Body of pancreas (tissue), 4 donors: ENCODE measurements at regions not wholly inside any gene's neighbourhood (a gene's known extent, or its start where the extent isn't known, plus 50 kb on each side); places are given as distances from the start of the nearest gene placed in this dataset.

ENCODE experiments used
- ATAC-seq: fragments of 150-250 bp; one replicate; pipeline ENCODE4 v1.9.1; 2016
- DNase-seq, 4 donors: peaks; one replicate each; pipeline ENCODE4 v3.0.0-alpha.2; 2019
- H3K27ac ChIP-seq, 4 donors: fragments of 200-600 bp; sonication (generic); 1 replicate in 3 of 4; 2 replicates in 1 of 4; pipeline versions ENCODE4 v1.5.1 to v1.6.1; 2016 to 2019; ENCODE audit warnings: mild to moderate bottlenecking in 1 of 4, mixed read lengths in 1 of 4, moderate library complexity in 1 of 4
- H3K27me3 ChIP-seq, 2 donors: fragments of 200-600 bp; sonication (generic); one replicate each; pipeline ENCODE4 v1.6.0; 2016; ENCODE audit warnings: mild to moderate bottlenecking in 1 of 2
- H3K36me3 ChIP-seq, 2 donors: fragments of 200-600 bp; sonication (generic); replicated peaks in 1 of 2; 2 replicates each; pipeline ENCODE4 v1.5.1; 2016; ENCODE audit warnings: low read depth in 2 of 2; ENCODE audit not compliant: insufficient read depth in 1 of 2
- H3K4me1 ChIP-seq: fragments of 200-600 bp; sonication (generic); one replicate; pipeline ENCODE4 v1.6.0; 2016
- H3K4me3 ChIP-seq, 2 donors: fragments of 200-600 bp; sonication (generic); 1 replicate in 1 of 2; 2 replicates in 1 of 2; pipeline ENCODE4 v1.5.1; 2016 to 2019
- H3K9me3 ChIP-seq, 3 donors: fragments of 200-600 bp; sonication (generic); 1 replicate in 2 of 3; 2 replicates in 1 of 3; pipeline ENCODE4 v1.5.1; 2016
- POLR2A ChIP-seq, 3 donors: fragments of 450-650 bp; IDR thresholded peaks; one replicate each; pipeline ENCODE4 v1.6.1; 2016; ENCODE audit warnings: antibody characterized with exemption in 3 of 3, mild to moderate bottlenecking in 2 of 3
- WGBS, 2 donors: methylation state at CpG; one replicate each; pipeline ENCODE4 v1.1.5; 2017; 5-methylcytosine and 5-hydroxymethylcytosine counted together
- intact Hi-C: fragments of 100-400 bp; cut with DNase I; formaldehyde crosslinking; loops from one replicate; pipeline ENCODE4 v1.15.1; 2023
- TF ChIP-seq, protein P1 (sequence below), 7 experiments: fragments of 450-650 bp in 4 of 7; fragments of 200-600 bp in 3 of 7; sonication (generic) in 3 of 7; IDR thresholded peaks; one replicate each; pipeline ENCODE4 v1.5.1; 2016 to 2019; ENCODE audit warnings: antibody characterized with exemption in 7 of 7

DNA sequence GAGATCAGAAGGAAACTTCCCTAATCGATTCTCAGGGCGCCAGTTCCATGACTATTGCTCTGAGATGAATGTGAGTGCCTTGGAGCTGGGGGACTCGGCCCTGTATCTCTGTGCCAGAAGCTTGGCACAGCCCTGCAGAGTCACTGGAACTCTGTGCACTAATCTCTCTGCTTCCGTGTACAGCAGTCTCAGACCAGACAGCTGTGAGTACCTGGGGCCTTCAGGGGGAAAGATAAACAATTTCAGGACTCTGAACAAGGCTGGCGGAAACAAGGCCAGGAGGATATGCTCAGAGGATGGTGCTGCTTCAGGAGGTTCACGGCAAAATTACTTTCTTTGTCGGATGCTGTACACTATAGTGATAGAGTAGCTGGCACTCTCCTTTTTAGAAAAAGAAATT is 131.7 kb upstream of the PRSS58 start:
- no peak overlapping the region for H3K27ac ChIP-seq
- H3K4me3 ChIP-seq = no peak overlapping the region
- DNase-seq (peak in 3 of 4 donors; percentile 29 to 48 (median 32)), ATAC-seq (no peak)
- no peaks in the 10 kb centered on the region for H3K4me1 ChIP-seq
- WGBS, 2 donors = 54 to 73% methylated on average over 5 to 7 of the region's 7 CpGs
- intact Hi-C loops = no loop called here
- no peak for TF ChIP-seq POLR2A (IDR thresholded peaks at IDR 0.05)
- TF ChIP-seq, protein P1, sequence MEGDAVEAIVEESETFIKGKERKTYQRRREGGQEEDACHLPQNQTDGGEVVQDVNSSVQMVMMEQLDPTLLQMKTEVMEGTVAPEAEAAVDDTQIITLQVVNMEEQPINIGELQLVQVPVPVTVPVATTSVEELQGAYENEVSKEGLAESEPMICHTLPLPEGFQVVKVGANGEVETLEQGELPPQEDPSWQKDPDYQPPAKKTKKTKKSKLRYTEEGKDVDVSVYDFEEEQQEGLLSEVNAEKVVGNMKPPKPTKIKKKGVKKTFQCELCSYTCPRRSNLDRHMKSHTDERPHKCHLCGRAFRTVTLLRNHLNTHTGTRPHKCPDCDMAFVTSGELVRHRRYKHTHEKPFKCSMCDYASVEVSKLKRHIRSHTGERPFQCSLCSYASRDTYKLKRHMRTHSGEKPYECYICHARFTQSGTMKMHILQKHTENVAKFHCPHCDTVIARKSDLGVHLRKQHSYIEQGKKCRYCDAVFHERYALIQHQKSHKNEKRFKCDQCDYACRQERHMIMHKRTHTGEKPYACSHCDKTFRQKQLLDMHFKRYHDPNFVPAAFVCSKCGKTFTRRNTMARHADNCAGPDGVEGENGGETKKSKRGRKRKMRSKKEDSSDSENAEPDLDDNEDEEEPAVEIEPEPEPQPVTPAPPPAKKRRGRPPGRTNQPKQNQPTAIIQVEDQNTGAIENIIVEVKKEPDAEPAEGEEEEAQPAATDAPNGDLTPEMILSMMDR (IDR thresholded peaks at IDR 0.05) = no peak
- no peaks in the 10 kb centered on the region for H3K36me3 ChIP-seq
- H3K27me3 ChIP-seq = no peaks in the 10 kb centered on the region
- no peaks in the 10 kb centered on the region for H3K9me3 ChIP-seq

DNA sequence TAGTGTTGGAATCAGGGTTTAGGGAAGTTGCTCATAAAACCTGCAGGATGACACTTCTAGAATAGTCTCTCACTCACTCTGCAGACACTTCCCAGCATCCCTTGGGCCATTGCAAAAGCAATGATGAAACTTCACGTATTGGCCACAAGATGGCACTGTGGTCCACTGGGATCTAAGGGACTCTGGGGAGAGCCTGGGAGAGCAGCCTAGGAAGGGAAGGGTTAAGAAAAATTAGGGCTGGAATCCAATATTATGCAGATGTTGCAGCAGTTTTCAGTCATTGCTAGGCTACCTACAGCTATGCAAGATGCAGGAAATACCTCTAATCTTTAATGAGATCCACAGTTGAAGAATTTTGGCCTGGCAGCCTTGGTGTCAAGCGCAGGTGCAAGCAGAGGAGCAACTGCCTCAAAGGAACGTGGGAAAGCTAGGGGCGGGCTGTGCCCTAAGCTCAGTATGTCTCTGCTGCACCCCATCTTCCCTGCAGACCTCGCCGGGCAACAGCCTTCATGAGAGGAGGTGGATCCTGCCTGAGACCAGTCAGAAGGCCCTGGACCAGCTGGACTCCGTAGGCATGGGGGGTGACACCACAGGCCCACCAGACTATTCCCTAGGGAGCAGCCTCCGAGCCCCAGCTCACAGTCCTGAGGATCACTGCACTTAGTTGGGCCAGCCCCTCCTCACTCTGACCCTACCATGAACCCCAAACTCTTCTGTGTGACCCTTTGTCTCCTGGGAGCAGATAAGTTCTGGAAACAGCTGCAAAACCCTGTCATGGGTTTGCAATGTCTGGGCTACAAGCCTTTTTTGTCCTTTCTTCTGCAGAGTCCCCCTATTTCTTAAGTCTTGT is 127.9 kb upstream of the PRSS58 start:
- Histone ChIP-seq H3K4me1 (no peaks in the 10 kb centered on the region), H3K9me3 (no peaks in the 10 kb centered on the region), H3K27ac (no peak overlapping the region), H3K4me3 (no peak overlapping the region), H3K36me3 (no peaks in the 10 kb centered on the region), H3K27me3 (no peaks in the 10 kb centered on the region)
- intact Hi-C loops = no loop called here
- peak; percentile 53 for ATAC-seq
- peak; percentile 35 to 39 (median 38) for DNase-seq
- 49 to 50% methylated on average over 6 to 8 of the region's 8 CpGs for WGBS, 2 donors
- TF ChIP-seq, protein P1 (IDR thresholded peaks at IDR 0.05) = peak in 6 of 7 experiments; percentile 48 to 66 (median 60)
- no peak for TF ChIP-seq POLR2A (IDR thresholded peaks at IDR 0.05)

DNA sequence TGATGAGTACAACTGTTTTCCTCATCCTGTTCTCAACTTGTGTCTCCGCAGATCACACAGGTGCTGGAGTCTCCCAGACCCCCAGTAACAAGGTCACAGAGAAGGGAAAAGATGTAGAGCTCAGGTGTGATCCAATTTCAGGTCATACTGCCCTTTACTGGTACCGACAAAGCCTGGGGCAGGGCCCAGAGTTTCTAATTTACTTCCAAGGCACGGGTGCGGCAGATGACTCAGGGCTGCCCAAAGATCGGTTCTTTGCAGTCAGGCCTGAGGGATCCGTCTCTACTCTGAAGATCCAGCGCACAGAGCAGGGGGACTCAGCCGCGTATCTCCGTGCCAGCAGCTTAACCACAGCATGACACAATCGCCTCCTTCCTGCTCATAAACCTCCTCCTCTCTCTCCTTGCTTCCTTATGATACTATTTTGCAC is 126.7 kb upstream of the PRSS58 start:
- WGBS, 2 donors = 74 to 89% methylated on average over 11 of the region's 11 CpGs
- Histone ChIP-seq H3K9me3 (no peaks in the 10 kb centered on the region), H3K36me3 (no peaks in the 10 kb centered on the region), H3K27me3 (no peaks in the 10 kb centered on the region), H3K27ac (peak overlapping the region in 1 of 4 donors; percentile 9), H3K4me1 (no peaks in the 10 kb centered on the region), H3K4me3 (no peak overlapping the region)
- peak in 1 of 4 donors; percentile 44 for DNase-seq
- intact Hi-C loops = no loop called here
- ATAC-seq = no peak
- TF ChIP-seq, protein P1 (IDR thresholded peaks at IDR 0.05) = no peak
- no peak for TF ChIP-seq POLR2A (IDR thresholded peaks at IDR 0.05)

DNA sequence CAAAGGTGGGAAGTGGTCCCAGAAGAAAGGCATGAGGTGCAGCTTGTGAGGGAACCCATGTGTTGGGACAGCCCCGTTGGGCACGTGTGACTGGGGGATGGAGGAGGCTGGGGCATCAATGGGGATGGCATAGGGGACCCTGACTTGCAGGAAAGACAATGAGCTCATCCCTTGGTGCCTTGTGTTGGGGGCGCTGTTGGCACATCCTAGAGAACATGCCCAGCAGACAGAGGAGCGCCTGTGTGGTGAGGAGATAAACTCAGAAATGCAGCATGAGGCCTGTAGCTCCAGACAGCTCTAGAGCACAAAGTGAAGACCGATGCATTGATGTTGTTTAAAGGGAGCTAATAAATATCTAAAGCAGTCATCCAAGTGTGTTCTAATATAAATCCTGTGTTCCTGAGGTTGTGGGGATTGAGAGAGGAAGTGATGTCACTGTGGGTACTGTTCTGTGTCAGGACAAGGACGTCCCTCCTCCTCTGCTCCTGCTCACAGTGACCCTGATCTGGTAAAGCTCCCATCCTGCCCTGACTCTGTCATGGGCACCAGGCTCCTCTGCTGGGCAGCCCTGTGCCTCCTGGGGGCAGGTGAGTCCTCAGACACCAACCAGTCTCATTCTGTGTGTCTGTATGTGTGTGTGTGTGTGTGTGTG is 126.1 kb upstream of the PRSS58 start:
- H3K9me3 ChIP-seq = no peaks in the 10 kb centered on the region
- intact Hi-C loops = no loop called here
- no peak for ATAC-seq
- H3K4me1 ChIP-seq = no peaks in the 10 kb centered on the region
- TF ChIP-seq, protein P1 (IDR thresholded peaks at IDR 0.05) = no peak
- TF ChIP-seq POLR2A (IDR thresholded peaks at IDR 0.05) = no peak
- WGBS, 2 donors = 74 to 84% methylated on average over 6 of the region's 6 CpGs
- DNase-seq = no peak
- no peaks in the 10 kb centered on the region for H3K27me3 ChIP-seq
- no peak overlapping the region for H3K4me3 ChIP-seq
- no peak overlapping the region for H3K27ac ChIP-seq
- H3K36me3 ChIP-seq = no peaks in the 10 kb centered on the region
